ENCODE measurements at regions not wholly inside any gene's neighbourhood (a gene's known extent, or its start where the extent isn't known, plus 50 kb on each side); places are given as distances from the start of the nearest gene placed in this dataset.

GRCh38 chr1:79303040-79303439 is 296.5 kb upstream of the ADGRL4 start:
- no peak overlapping the region for H3K4me3 ChIP-seq
- no peaks in the 10 kb centered on the region for H3K9me3 ChIP-seq
- no peak for DNase-seq
- ATAC-seq, result no peak
- no peak overlapping the region for H3K27ac ChIP-seq
- H3K36me3 ChIP-seq, result no peaks in the 10 kb centered on the region
- intact Hi-C loops (cut with DNase I), result no loop called here
- H3K27me3 ChIP-seq, result no peaks in the 10 kb centered on the region
- no peak for TF ChIP-seq CTCF (IDR thresholded peaks at IDR 0.05)
- no peaks in the 10 kb centered on the region for H3K4me1 ChIP-seq

GRCh38 chr1:79302380-79302930 is 295.9 kb upstream of the ADGRL4 start:
- intact Hi-C loops (cut with DNase I), result no loop called here
- H3K27ac ChIP-seq, result no peak overlapping the region
- H3K4me3 ChIP-seq, result no peak overlapping the region
- no peaks in the 10 kb centered on the region for H3K27me3 ChIP-seq
- H3K36me3 ChIP-seq, result no peaks in the 10 kb centered on the region
- DNase-seq, result no peak
- ATAC-seq, result no peak
- H3K9me3 ChIP-seq, result no peaks in the 10 kb centered on the region
- H3K4me1 ChIP-seq, result no peaks in the 10 kb centered on the region
- TF ChIP-seq CTCF (IDR thresholded peaks at IDR 0.05), result no peak

GRCh38 chr1:79295967-79296366 is 289.4 kb upstream of the ADGRL4 start:
- no peak for ATAC-seq
- Histone ChIP-seq H3K4me3 (no peak overlapping the region), H3K36me3 (no peaks in the 10 kb centered on the region), H3K9me3 (no peaks in the 10 kb centered on the region), H3K27me3 (no peaks in the 10 kb centered on the region), H3K4me1 (no peaks in the 10 kb centered on the region), H3K27ac (no peak overlapping the region)
- TF ChIP-seq CTCF (IDR thresholded peaks at IDR 0.05), result no peak
- DNase-seq, result no peak
- intact Hi-C loops (cut with DNase I), result no loop called here

- intact Hi-C loops (cut with DNase I), result no loop called here
- no peaks in the 10 kb centered on the region for H3K4me1 ChIP-seq
- DNase-seq (no peak), ATAC-seq (no peak)
- no peaks in the 10 kb centered on the region for H3K36me3 ChIP-seq
- no peaks in the 10 kb centered on the region for H3K27me3 ChIP-seq
- no peak overlapping the region for H3K27ac ChIP-seq
- no peak overlapping the region for H3K4me3 ChIP-seq
- no peak for TF ChIP-seq CTCF (IDR thresholded peaks at IDR 0.05)
- no peaks in the 10 kb centered on the region for H3K9me3 ChIP-seq
These were observed 287.1 kb upstream of the ADGRL4 start for GRCh38 chr1:79293611-79294010.

GRCh38 chr1:79290927-79291474 is 284.5 kb upstream of the ADGRL4 start:
- TF ChIP-seq CTCF (IDR thresholded peaks at IDR 0.05), result no peak
- DNase-seq, result no peak
- no peak for ATAC-seq
- intact Hi-C loops (cut with DNase I), result no loop called here
- H3K4me3 ChIP-seq, result no peak overlapping the region
- no peak overlapping the region for H3K27ac ChIP-seq
- no peaks in the 10 kb centered on the region for H3K27me3 ChIP-seq
- H3K9me3 ChIP-seq, result no peaks in the 10 kb centered on the region
- no peaks in the 10 kb centered on the region for H3K36me3 ChIP-seq
- no peaks in the 10 kb centered on the region for H3K4me1 ChIP-seq

GRCh38 chr1:79287982-79288381 is 281.5 kb upstream of the ADGRL4 start:
- no peak for TF ChIP-seq CTCF (IDR thresholded peaks at IDR 0.05)
- H3K4me1 ChIP-seq, result no peaks in the 10 kb centered on the region
- intact Hi-C loops (cut with DNase I), result no loop called here

More at GRCh38 chr1:79287982-79288381, 281.5 kb upstream of the ADGRL4 start:
- ATAC-seq (no peak), DNase-seq (no peak)
- H3K9me3 ChIP-seq, result no peaks in the 10 kb centered on the region
- H3K27me3 ChIP-seq, result no peaks in the 10 kb centered on the region
- H3K36me3 ChIP-seq, result no peaks in the 10 kb centered on the region
- no peak overlapping the region for H3K27ac ChIP-seq
- no peak overlapping the region for H3K4me3 ChIP-seq
